RWPE1 (cell line): ENCODE measurements at regions not wholly inside any gene's neighbourhood (a gene's known extent, or its start where the extent isn't known, plus 50 kb on each side); places are given as distances from the start of the nearest gene placed in this dataset.
"Not testable (repeated sequence)": the region's sequence is repeated elsewhere in the genome, so short reads cannot be mapped to it uniquely, and the experiment has no call there.

Source experiments
- CTCF ChIA-PET: fragments of 350-600 bp; sonication (Branson Sonifier 250); formaldehyde crosslinking; extraction: SDS; loops from one replicate; lab custom pipeline; 2021; lab: Yijun Ruan, JAX
- POLR2A ChIA-PET: fragments of 400-600 bp; formaldehyde crosslinking; extraction: SDS; loops from one replicate; lab custom pipeline; 2020; ENCODE audit warnings: antibody characterized with exemption; ENCODE audit not compliant: low non-redundant PET; lab: Yijun Ruan, JAX
- DNase-seq: peaks from one replicate; pipeline ENCODE4 v3.0.0; 2012; ENCODE audit warnings: low spot score
- H3K27ac ChIP-seq: fragments of 450-650 bp; 2 replicates; pipeline ENCODE4 v1.5.1; 2017
- TF ChIP-seq, protein P1 (sequence below): fragments of 450-650 bp; conservative IDR thresholded peaks from 2 replicates; pipeline ENCODE4 v1.5.1; 2017; ENCODE audit warnings: low read depth, mild to moderate bottlenecking

DNA sequence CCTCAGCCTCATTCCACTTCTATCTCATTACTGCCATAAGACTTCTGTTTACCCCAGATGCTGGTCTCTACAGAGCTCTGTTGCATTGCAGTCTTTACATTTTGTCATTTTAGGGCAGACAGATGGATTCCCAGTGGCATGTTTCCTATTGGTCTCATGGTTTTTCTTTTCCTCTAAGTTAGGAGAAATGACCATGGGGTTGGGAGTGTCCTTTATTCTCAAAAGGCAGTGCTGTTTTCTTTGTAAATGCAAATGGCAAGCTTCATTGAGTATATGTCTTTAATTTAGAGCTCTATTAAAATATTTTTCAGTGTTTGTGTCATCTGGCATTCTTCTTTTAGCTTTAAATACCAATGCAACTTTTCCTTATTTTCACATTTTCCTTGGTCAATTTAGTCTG, 57.0 kb downstream of the MSTN start:
- ChIA-PET POLR2A (interaction anchor here (0.6 kb wide), 1 partner anchor 240 kb away, joined by 4 read pairs; no protein-coding TSS in a partner anchor), CTCF (interaction anchor here (0.6 kb wide), 1 partner anchor 1612 kb away, joined by 3 read pairs; no protein-coding TSS in a partner anchor)
- no peak for DNase-seq
- H3K27ac ChIP-seq, result no peak overlapping the region
- TF ChIP-seq, protein P1, sequence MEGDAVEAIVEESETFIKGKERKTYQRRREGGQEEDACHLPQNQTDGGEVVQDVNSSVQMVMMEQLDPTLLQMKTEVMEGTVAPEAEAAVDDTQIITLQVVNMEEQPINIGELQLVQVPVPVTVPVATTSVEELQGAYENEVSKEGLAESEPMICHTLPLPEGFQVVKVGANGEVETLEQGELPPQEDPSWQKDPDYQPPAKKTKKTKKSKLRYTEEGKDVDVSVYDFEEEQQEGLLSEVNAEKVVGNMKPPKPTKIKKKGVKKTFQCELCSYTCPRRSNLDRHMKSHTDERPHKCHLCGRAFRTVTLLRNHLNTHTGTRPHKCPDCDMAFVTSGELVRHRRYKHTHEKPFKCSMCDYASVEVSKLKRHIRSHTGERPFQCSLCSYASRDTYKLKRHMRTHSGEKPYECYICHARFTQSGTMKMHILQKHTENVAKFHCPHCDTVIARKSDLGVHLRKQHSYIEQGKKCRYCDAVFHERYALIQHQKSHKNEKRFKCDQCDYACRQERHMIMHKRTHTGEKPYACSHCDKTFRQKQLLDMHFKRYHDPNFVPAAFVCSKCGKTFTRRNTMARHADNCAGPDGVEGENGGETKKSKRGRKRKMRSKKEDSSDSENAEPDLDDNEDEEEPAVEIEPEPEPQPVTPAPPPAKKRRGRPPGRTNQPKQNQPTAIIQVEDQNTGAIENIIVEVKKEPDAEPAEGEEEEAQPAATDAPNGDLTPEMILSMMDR, result no peak

DNA sequence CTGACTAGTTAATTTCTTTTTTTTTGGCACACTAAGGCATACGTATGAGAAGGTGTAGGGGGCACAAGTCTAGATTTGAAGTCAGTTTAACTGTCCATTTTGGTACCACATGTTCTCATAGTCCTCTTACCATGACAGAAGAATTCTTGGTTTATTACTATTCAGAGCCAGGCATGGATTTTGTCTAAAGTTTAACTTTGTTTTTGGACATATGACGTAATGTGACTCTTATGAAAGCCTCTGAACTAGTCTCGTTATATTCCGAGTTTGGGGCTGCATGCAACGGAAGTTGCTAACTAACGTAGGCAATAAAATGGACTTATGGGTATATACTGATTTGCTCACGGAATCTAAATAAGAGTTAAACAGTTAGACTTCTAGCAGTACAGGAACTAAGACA, 62.9 kb downstream of the MSTN start:
- ChIA-PET CTCF (no interaction called here), POLR2A (no interaction called here)
- no peak overlapping the region for H3K27ac ChIP-seq
- TF ChIP-seq, protein P1, result no peak
- DNase-seq, result no peak

DNA sequence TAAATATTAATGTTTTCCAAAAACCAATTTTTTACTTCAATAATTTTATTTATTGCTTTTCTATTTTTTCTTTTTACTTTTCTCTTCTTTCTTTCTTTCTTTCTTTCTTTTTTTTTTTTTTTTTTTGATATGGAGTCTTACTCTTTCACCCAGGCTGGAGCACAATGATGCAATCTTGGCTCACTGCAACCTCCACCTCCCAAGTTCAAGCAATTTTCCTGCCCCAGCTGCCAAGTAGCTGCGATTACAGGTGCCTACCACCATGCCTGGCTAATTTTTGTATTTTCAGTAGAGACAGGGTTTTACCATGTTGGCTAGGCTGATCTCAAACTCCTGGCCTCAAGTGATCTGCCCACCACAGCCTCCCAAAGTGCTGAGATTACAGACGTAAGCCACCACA, 63.9 kb downstream of the MSTN start:
- CTCF ChIA-PET, result not testable (repeated sequence)

DNA sequence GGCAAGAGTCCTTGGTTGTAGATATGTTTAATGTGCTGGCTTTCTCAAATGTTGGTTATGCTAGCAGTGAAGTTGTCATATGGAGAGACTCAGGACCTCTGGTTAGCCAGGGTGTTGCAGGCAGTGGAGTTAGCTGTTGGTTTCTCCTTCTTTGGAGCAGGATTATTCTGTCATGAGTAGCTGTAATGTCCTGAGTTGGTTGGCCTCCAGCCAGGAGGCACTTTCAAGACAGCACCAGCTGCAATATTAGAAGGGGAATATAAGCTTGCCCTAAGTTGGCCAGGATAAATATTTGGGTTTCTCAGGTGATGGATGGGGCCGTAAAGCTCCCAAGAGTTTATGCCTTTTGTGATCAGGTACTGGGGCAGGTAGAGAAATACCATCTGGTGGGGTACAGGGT, 65.5 kb downstream of the MSTN start:
- TF ChIP-seq, protein P1, result no peak
- no peak for DNase-seq
- ChIA-PET POLR2A (no interaction called here), CTCF (no interaction called here)
- H3K27ac ChIP-seq, result no peak overlapping the region

More for the DNA sequence above, 63.9 kb downstream of the MSTN start:
- DNase-seq, POLR2A ChIA-PET, H3K27ac ChIP-seq: not testable (repeated sequence)

DNA sequence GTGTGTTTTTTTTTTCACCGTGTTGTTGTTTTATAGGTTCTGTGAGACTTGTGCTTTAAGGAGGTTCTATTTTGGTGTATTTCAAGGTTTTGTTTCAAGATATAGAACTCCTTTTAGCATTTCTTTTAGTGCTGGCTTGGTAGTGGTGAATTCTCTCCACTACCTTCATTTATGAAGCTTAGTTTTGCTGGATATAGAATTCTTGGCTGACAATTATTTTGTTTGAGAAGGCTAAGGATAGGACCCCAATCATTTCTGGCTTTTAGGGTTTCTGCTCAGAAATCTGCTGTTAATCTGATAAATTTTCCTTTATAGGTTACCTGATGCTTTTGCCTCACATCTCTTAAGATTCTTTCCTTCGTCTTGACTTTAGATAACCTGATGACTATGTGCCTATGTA, 66.8 kb downstream of the MSTN start:
- CTCF ChIA-PET, result no interaction called here
- POLR2A ChIA-PET, result no interaction called here

DNA sequence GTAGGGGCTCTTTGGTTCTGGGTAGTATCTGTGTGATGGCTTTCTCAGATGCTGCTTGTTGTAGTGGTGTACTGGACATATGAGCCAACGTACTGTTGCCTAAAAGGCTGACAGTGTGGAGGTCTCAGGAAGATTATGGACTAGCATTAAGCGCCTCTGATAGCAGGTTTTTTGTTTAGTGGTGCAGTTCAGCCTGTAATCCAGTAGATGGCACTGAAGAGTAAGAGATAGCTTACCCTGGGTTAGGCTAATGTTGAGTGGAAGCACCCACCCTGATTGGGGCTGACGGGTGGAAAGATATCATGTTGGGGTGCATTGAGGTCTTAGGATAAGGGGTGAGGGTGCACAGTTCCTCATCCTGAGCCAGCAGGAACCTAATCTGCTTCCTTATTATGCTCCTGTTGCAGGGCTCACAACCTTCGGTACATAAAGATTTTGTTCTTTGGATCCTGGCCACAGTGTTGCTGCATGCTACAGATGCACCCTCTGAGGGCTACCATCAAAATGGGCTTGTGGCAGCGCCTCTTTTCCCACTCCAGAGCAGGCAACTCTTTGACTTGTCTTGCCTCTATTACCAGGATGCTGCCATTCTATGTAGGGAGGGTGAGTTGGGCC, 79.6 kb downstream of the MSTN start:
- ChIA-PET CTCF (no interaction called here), POLR2A (no interaction called here)
- TF ChIP-seq, protein P1, result no peak
- H3K27ac ChIP-seq, result no peak overlapping the region
- DNase-seq, result no peak

More for the DNA sequence above, 66.8 kb downstream of the MSTN start:
- no peak overlapping the region for H3K27ac ChIP-seq
- DNase-seq, result no peak
- TF ChIP-seq, protein P1, result no peak

DNA sequence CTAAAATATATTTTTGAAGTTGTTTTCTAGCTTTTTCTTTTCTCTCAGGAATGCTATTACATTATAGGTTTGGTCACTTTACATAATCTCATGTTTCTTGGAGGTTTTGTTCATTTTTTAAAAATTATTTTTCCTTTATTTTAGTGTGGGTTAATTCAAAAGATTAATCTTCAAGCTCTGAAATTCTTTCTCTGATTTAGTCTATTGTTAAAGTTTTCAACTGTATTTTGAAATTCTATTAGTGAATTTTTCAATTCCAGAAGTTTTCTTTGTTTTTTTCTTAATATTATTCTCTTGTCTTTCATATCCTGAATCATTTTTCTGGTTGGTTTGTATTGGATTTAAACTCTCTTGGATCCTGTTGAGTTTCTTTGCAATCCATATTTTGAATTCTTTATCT, 80.4 kb downstream of the MSTN start:
- POLR2A ChIA-PET, result no interaction called here
- CTCF ChIA-PET, result no interaction called here
- no peak overlapping the region for H3K27ac ChIP-seq
- no peak for DNase-seq
- TF ChIP-seq, protein P1, result no peak

DNA sequence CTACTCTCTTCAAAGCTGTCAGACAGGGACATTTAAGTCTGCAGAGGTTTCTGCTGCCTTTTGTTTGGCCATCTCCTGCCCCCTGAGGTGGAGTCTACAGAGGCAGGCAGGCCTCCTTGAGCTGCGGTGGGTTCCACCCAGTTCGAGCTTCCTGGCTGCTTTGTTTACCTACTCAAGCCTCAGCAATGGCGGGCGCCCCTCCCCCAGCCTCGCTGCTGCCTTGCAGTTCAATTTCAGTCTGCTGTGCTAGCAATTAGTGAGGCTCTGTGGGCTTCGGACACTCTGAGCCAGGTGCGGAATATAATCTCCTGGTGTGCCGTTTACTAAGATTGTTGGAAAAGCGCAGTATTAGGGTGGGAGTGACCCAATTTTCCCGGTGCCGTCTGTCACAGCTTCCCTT, 86.0 kb downstream of the MSTN start:
- not testable (repeated sequence) for DNase-seq
- CTCF ChIA-PET, result interaction anchor here (0.6 kb wide), 1 partner anchor 824 kb away, joined by 3 read pairs; no protein-coding TSS in a partner anchor

More for the DNA sequence above, 86.0 kb downstream of the MSTN start:
- POLR2A ChIA-PET, H3K27ac ChIP-seq: not testable (repeated sequence)
